ENCODE measurements at regions not wholly inside any gene's neighbourhood (a gene's known extent, or its start where the extent isn't known, plus 50 kb on each side); places are given as distances from the start of the nearest gene placed in this dataset.

GRCh38 chr6:87913974-87914373 lies 133.7 kb upstream of the SPACA1 start:
- TF ChIP-seq CTCF (IDR thresholded peaks at IDR 0.05; ENCODE audit: borderline replicate concordance, insufficient read depth, low read depth, low read length), result no peak

GRCh38 chr6:87912102-87912501 lies 135.5 kb upstream of the SPACA1 start:
- H3K4me3 ChIP-seq (ENCODE audit: low read depth, low read length), result no peak overlapping the region
- TF ChIP-seq CTCF (IDR thresholded peaks at IDR 0.05; ENCODE audit: borderline replicate concordance, insufficient read depth, low read depth, low read length), result no peak

More at GRCh38 chr6:87913974-87914373, 133.7 kb upstream of the SPACA1 start:
- no peak overlapping the region for H3K4me3 ChIP-seq (ENCODE audit: low read depth, low read length)

- TF ChIP-seq CTCF (IDR thresholded peaks at IDR 0.05; ENCODE audit: borderline replicate concordance, insufficient read depth, low read depth, low read length), result no peak
- no peak overlapping the region for H3K4me3 ChIP-seq (ENCODE audit: low read depth, low read length)
These were observed 137.8 kb upstream of the SPACA1 start for GRCh38 chr6:87909849-87910248.

GRCh38 chr6:87908978-87909811 lies 138.4 kb upstream of the SPACA1 start:
- H3K4me3 ChIP-seq (ENCODE audit: low read depth, low read length), result no peak overlapping the region
- no peak for TF ChIP-seq CTCF (IDR thresholded peaks at IDR 0.05; ENCODE audit: borderline replicate concordance, insufficient read depth, low read depth, low read length)

- no peak for TF ChIP-seq CTCF (IDR thresholded peaks at IDR 0.05; ENCODE audit: borderline replicate concordance, insufficient read depth, low read depth, low read length)
- no peak overlapping the region for H3K4me3 ChIP-seq (ENCODE audit: low read depth, low read length)
These were observed 140.1 kb upstream of the SPACA1 start for GRCh38 chr6:87907521-87907920.

- no peak for TF ChIP-seq CTCF (IDR thresholded peaks at IDR 0.05; ENCODE audit: borderline replicate concordance, insufficient read depth, low read depth, low read length)
- H3K4me3 ChIP-seq (ENCODE audit: low read depth, low read length), result no peak overlapping the region
These were observed 142.5 kb upstream of the SPACA1 start for GRCh38 chr6:87905101-87905641.

- no peak overlapping the region for H3K4me3 ChIP-seq (ENCODE audit: low read depth, low read length)
- no peak for TF ChIP-seq CTCF (IDR thresholded peaks at IDR 0.05; ENCODE audit: borderline replicate concordance, insufficient read depth, low read depth, low read length)
These were observed 143.6 kb upstream of the SPACA1 start for GRCh38 chr6:87904011-87904410.
